ENCODE measurements at regions not wholly inside any gene's neighbourhood (a gene's known extent, or its start where the extent isn't known, plus 50 kb on each side); places are given as distances from the start of the nearest gene placed in this dataset.
A peak's percentile ranks its signal among the peaks of the same experiment; 100 is the strongest.
"Not testable (repeated sequence)": the region's sequence is repeated elsewhere in the genome, so short reads cannot be mapped to it uniquely, and the experiment has no call there.

GRCh38 chr4:23978002-23978401, 88.2 kb upstream of the PPARGC1A start:
- DNase-seq, result no peak

GRCh38 chr4:23976423-23976822, 86.6 kb upstream of the PPARGC1A start:
- no peak for DNase-seq

- DNase-seq, result no peak
These were observed 83.5 kb upstream of the PPARGC1A start for GRCh38 chr4:23973308-23973855.

GRCh38 chr4:23972805-23973204, 83.0 kb upstream of the PPARGC1A start:
- no peak for DNase-seq

- no peak for DNase-seq
These were observed 82.3 kb upstream of the PPARGC1A start for GRCh38 chr4:23972187-23972586.

GRCh38 chr4:23970201-23970850, 80.5 kb upstream of the PPARGC1A start:
- peak; percentile 51 for DNase-seq

GRCh38 chr4:23969635-23970145, 79.8 kb upstream of the PPARGC1A start:
- peak; percentile 23 for DNase-seq

GRCh38 chr4:23967281-23967680, 77.4 kb upstream of the PPARGC1A start:
- DNase-seq, result no peak

- DNase-seq, result no peak
These were observed 76.9 kb upstream of the PPARGC1A start for GRCh38 chr4:23966725-23967124.

- no peak for DNase-seq
These were observed 72.6 kb upstream of the PPARGC1A start for GRCh38 chr4:23962462-23962861.

GRCh38 chr4:23961395-23961794, 71.5 kb upstream of the PPARGC1A start:
- DNase-seq, result not testable (repeated sequence)

- DNase-seq, result no peak
These were observed 69.7 kb upstream of the PPARGC1A start for GRCh38 chr4:23959396-23960148.

- DNase-seq, result no peak
These were observed 68.9 kb upstream of the PPARGC1A start for GRCh38 chr4:23958749-23959148.

GRCh38 chr4:23957465-23957864, 67.6 kb upstream of the PPARGC1A start:
- DNase-seq, result no peak

GRCh38 chr4:23956601-23957364, 66.9 kb upstream of the PPARGC1A start:
- no peak for DNase-seq

- DNase-seq, result no peak
These were observed 62.4 kb upstream of the PPARGC1A start for GRCh38 chr4:23952258-23952657.

GRCh38 chr4:23947826-23948225, 58.0 kb upstream of the PPARGC1A start:
- DNase-seq, result no peak

- DNase-seq, result no peak
These were observed 56.5 kb upstream of the PPARGC1A start for GRCh38 chr4:23946299-23946698.

- DNase-seq, result peak; percentile 57
These were observed 55.7 kb upstream of the PPARGC1A start for GRCh38 chr4:23945451-23946017.

- DNase-seq, result not testable (repeated sequence)
These were observed 54.7 kb upstream of the PPARGC1A start for GRCh38 chr4:23944556-23944955.

GRCh38 chr4:23943478-23943877, 53.6 kb upstream of the PPARGC1A start:
- no peak for DNase-seq

- DNase-seq, result no peak
These were observed 52.6 kb upstream of the PPARGC1A start for GRCh38 chr4:23942471-23942870.
